ENCODE measurements at regions not wholly inside any gene's neighbourhood (a gene's known extent, or its start where the extent isn't known, plus 50 kb on each side); places are given as distances from the start of the nearest gene placed in this dataset.

DNA sequence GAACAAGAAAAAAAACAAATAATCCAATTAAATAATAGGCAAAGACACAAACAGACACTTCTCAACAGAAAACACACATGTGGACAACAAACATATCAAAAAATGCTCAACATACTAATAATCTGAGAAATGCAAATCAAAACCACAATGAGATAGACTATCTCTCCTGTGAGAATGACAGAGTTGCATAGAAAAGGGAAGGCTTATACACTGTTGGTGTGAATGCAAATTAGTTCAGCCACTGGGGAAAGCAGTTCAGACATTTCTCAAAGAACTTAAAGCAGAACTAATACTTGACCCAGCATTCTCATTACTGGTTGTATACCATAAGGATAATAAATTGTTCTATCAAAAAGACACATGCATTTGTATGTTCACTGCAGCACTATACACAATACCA lies 637.8 kb upstream of the LUZP2 start:
- no peak for DNase-seq
- no TSS peak for BruUV-seq (replicated peaks)
- CTCF ChIA-PET, result no interaction called here

GRCh38 chr11:23861615-23862014 lies 635.2 kb upstream of the LUZP2 start:
- DNase-seq, result no peak
- H3K36me3 Mint-ChIP-seq (ENCODE audit: insufficient read depth, unreplicated experiment), result no peaks in the 10 kb centered on the region
- no peaks in the 10 kb centered on the region for H3K9me3 ChIP-seq
- H3K4me1 Mint-ChIP-seq (ENCODE audit: low read depth, unreplicated experiment), result peaks cover 6% of the 10 kb centered on the region
- H3K9me3 Mint-ChIP-seq (ENCODE audit: unreplicated experiment), result no peaks in the 10 kb centered on the region
- no peaks in the 10 kb centered on the region for H3K36me3 ChIP-seq (ENCODE audit: control insufficient read depth, insufficient read depth, low read length)
- CTCF ChIA-PET, result no interaction called here
- POLR2A ChIA-PET, result no interaction called here
- H3K27ac Mint-ChIP-seq (ENCODE audit: unreplicated experiment), result no peak overlapping the region
- TF ChIP-seq, protein P1, sequence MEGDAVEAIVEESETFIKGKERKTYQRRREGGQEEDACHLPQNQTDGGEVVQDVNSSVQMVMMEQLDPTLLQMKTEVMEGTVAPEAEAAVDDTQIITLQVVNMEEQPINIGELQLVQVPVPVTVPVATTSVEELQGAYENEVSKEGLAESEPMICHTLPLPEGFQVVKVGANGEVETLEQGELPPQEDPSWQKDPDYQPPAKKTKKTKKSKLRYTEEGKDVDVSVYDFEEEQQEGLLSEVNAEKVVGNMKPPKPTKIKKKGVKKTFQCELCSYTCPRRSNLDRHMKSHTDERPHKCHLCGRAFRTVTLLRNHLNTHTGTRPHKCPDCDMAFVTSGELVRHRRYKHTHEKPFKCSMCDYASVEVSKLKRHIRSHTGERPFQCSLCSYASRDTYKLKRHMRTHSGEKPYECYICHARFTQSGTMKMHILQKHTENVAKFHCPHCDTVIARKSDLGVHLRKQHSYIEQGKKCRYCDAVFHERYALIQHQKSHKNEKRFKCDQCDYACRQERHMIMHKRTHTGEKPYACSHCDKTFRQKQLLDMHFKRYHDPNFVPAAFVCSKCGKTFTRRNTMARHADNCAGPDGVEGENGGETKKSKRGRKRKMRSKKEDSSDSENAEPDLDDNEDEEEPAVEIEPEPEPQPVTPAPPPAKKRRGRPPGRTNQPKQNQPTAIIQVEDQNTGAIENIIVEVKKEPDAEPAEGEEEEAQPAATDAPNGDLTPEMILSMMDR (IDR thresholded peaks at IDR 0.05; ENCODE audit: insufficient read depth in 1 of 2, low read depth in 1 of 2, low read length in 1 of 2, severe bottlenecking in 1 of 2, unreplicated experiment in 1 of 2), result no peak
- H3K4me3 Mint-ChIP-seq (ENCODE audit: unreplicated experiment), result no peak overlapping the region
- no TSS peak for BruUV-seq (replicated peaks)
- H3K4me3 ChIP-seq (ENCODE audit: low read depth, low read length), result no peak overlapping the region
- no peaks in the 10 kb centered on the region for H3K27me3 ChIP-seq (replicated peaks; ENCODE audit: control insufficient read depth, insufficient read depth, low read length)
- no peaks in the 10 kb centered on the region for H3K27me3 Mint-ChIP-seq (ENCODE audit: insufficient read depth, unreplicated experiment)
- intact Hi-C loops (cut with micrococcal nuclease; ENCODE audit: unreplicated experiment), result no loop called here
- peaks cover 12% of the 10 kb centered on the region for H3K4me1 ChIP-seq

More for the DNA sequence above, 637.8 kb upstream of the LUZP2 start:
- H3K9me3 ChIP-seq, result no peaks in the 10 kb centered on the region
- no peaks in the 10 kb centered on the region for H3K4me1 ChIP-seq
- Mint-ChIP-seq H3K27me3 (ENCODE audit: insufficient read depth, unreplicated experiment) (no peaks in the 10 kb centered on the region), H3K9me3 (ENCODE audit: unreplicated experiment) (no peaks in the 10 kb centered on the region), H3K36me3 (ENCODE audit: insufficient read depth, unreplicated experiment) (no peaks in the 10 kb centered on the region), H3K4me1 (ENCODE audit: low read depth, unreplicated experiment) (no peaks in the 10 kb centered on the region), H3K4me3 (ENCODE audit: unreplicated experiment) (no peak overlapping the region), H3K27ac (ENCODE audit: unreplicated experiment) (no peak overlapping the region)
- H3K27me3 ChIP-seq (replicated peaks; ENCODE audit: control insufficient read depth, insufficient read depth, low read length), result no peaks in the 10 kb centered on the region
- POLR2A ChIA-PET, result no interaction called here
- no peaks in the 10 kb centered on the region for H3K36me3 ChIP-seq (ENCODE audit: control insufficient read depth, insufficient read depth, low read length)
- intact Hi-C loops (cut with micrococcal nuclease; ENCODE audit: unreplicated experiment), result no loop called here
- TF ChIP-seq, protein P1 (IDR thresholded peaks at IDR 0.05; ENCODE audit: insufficient read depth in 1 of 2, low read depth in 1 of 2, low read length in 1 of 2, severe bottlenecking in 1 of 2, unreplicated experiment in 1 of 2), result no peak
- no peak overlapping the region for H3K4me3 ChIP-seq (ENCODE audit: low read depth, low read length)

GRCh38 chr11:23865341-23865975 lies 631.4 kb upstream of the LUZP2 start:
- Mint-ChIP-seq H3K4me3 (ENCODE audit: unreplicated experiment) (no peak overlapping the region), H3K9me3 (ENCODE audit: unreplicated experiment) (peaks cover 11% of the 10 kb centered on the region), H3K36me3 (ENCODE audit: insufficient read depth, unreplicated experiment) (no peaks in the 10 kb centered on the region), H3K4me1 (ENCODE audit: low read depth, unreplicated experiment) (peaks cover 6% of the 10 kb centered on the region), H3K27ac (ENCODE audit: unreplicated experiment) (no peak overlapping the region), H3K27me3 (ENCODE audit: insufficient read depth, unreplicated experiment) (no peaks in the 10 kb centered on the region)
- no peak overlapping the region for H3K4me3 ChIP-seq (ENCODE audit: low read depth, low read length)
- DNase-seq, result peak in 1 of 2 experiments; percentile 16
- H3K27me3 ChIP-seq (replicated peaks; ENCODE audit: control insufficient read depth, insufficient read depth, low read length), result no peaks in the 10 kb centered on the region
- intact Hi-C loops (cut with micrococcal nuclease; ENCODE audit: unreplicated experiment), result no loop called here
- H3K9me3 ChIP-seq, result no peaks in the 10 kb centered on the region
- TF ChIP-seq, protein P1 (IDR thresholded peaks at IDR 0.05; ENCODE audit: insufficient read depth in 1 of 2, low read depth in 1 of 2, low read length in 1 of 2, severe bottlenecking in 1 of 2, unreplicated experiment in 1 of 2), result no peak
- CTCF ChIA-PET, result no interaction called here
- BruUV-seq (replicated peaks), result no TSS peak
- H3K36me3 ChIP-seq (ENCODE audit: control insufficient read depth, insufficient read depth, low read length), result no peaks in the 10 kb centered on the region
- POLR2A ChIA-PET, result no interaction called here
- peaks cover 16% of the 10 kb centered on the region for H3K4me1 ChIP-seq
